B cell (primary cell): ENCODE measurements at regions not wholly inside any gene's neighbourhood (a gene's known extent, or its start where the extent isn't known, plus 50 kb on each side); places are given as distances from the start of the nearest gene placed in this dataset. TPM values are rescaled to one million over a fixed set of nuclear protein-coding genes. Genes with fewer than 3 reads are reported as not detected.

ENCODE experiments used
- ATAC-seq: fragments of 200-7000 bp; cut with Tn5 transposase; one replicate; pipeline ENCODE4 v1.10.0; 2021; ENCODE audit warnings: low read depth, mild to moderate bottlenecking, moderate number of reproducible peaks, moderate library complexity
- CTCF ChIA-PET: fragments of 350-600 bp; sonication (Branson Sonifier 250); formaldehyde crosslinking; loops from one replicate; lab custom pipeline; 2021; ENCODE audit warnings: antibody characterized with exemption, inconsistent platforms; lab: Charles Lee
- POLR2A ChIA-PET: fragments of 350-600 bp; sonication (Branson Sonifier 250); formaldehyde crosslinking; loops from one replicate; lab custom pipeline; 2021; ENCODE audit warnings: antibody characterized with exemption; lab: Charles Lee
- DNase-seq: peaks from one replicate; pipeline ENCODE4 v3.0.0; 2013
- H2AFZ ChIP-seq: 2 replicates; pipeline ENCODE4 v1.6.1; 2012; ENCODE audit warnings: mild to moderate bottlenecking, low read depth, low read length; ENCODE audit not compliant: insufficient read depth, poor library complexity, severe bottlenecking
- H3K27ac ChIP-seq, 2 donors: 1 replicate in 1 of 2; 2 replicates in 1 of 2; pipeline ENCODE4 v1.5.1; 2012 to 2013; ENCODE audit warnings: low read length in 2 of 2, mild to moderate bottlenecking in 2 of 2, moderate library complexity in 1 of 2
- H3K27me3 ChIP-seq, 4 experiments: fragments of 200-600 bp in 1 of 4; sonication (generic) in 1 of 4; replicated peaks in 1 of 4; 1 replicate in 2 of 4; 2 replicates in 2 of 4; pipeline versions ENCODE4 v1.6.1 to v1.7.0; 2013 to 2016; ENCODE audit warnings: low read length in 3 of 4, mild to moderate bottlenecking in 2 of 4, mixed read lengths in 1 of 4, moderate library complexity in 1 of 4; ENCODE audit not compliant: insufficient read depth in 4 of 4, control insufficient read depth in 3 of 4; ENCODE audit errors: control extremely low read depth in 1 of 4
- H3K36me3 ChIP-seq, 2 experiments: replicated peaks in 1 of 2; 1 replicate in 1 of 2; 2 replicates in 1 of 2; pipeline versions ENCODE4 v1.6.1 to v1.7.1; 2013; ENCODE audit warnings: low read length in 1 of 2; ENCODE audit not compliant: insufficient read depth in 2 of 2, control insufficient read depth in 1 of 2; ENCODE audit errors: control extremely low read depth in 1 of 2, extremely low read depth in 1 of 2
- H3K4me1 ChIP-seq, 2 donors: fragments of 200-600 bp in 1 of 2; sonication (generic) in 1 of 2; 1 replicate in 1 of 2; 2 replicates in 1 of 2; pipeline versions ENCODE4 v1.5.1 to v1.6.1; 2013 to 2017; ENCODE audit warnings: low read length in 2 of 2; ENCODE audit not compliant: control insufficient read depth in 2 of 2, insufficient read depth in 2 of 2
- H3K4me2 ChIP-seq: replicated peaks from 2 replicates; pipeline ENCODE3; 2012; ENCODE audit warnings: mild to moderate bottlenecking, low read depth, low read length; ENCODE audit not compliant: poor library complexity, severe bottlenecking
- H3K4me3 ChIP-seq, 5 experiments: fragments of 200-600 bp in 1 of 5; sonication (generic) in 1 of 5; 1 replicate in 3 of 5; 2 replicates in 2 of 5; pipeline versions ENCODE4 v1.5.1 to v1.7.0; 2011 to 2016; ENCODE audit warnings: low read length in 4 of 5, mild to moderate bottlenecking in 4 of 5, low read depth in 2 of 5, control low read depth in 1 of 5, moderate library complexity in 1 of 5; ENCODE audit not compliant: insufficient read depth in 1 of 5; ENCODE audit errors: control extremely low read depth in 1 of 5, extremely low read depth in 1 of 5
- H3K79me2 ChIP-seq: fragments of 200-600 bp; sonication (generic); one replicate; pipeline ENCODE4 v1.6.0; 2016; ENCODE audit warnings: low read length; ENCODE audit not compliant: control insufficient read depth, insufficient read depth
- H3K9ac ChIP-seq: fragments of 200-600 bp; sonication (generic); 2 replicates; pipeline ENCODE4 v1.6.1; 2017; ENCODE audit warnings: mild to moderate bottlenecking, low read length, moderate library complexity
- H3K9me3 ChIP-seq, 3 donors: one replicate each; pipeline versions ENCODE4 v1.6.1 to v1.7.1; 2013; ENCODE audit warnings: low read length in 2 of 3; ENCODE audit not compliant: control insufficient read depth in 2 of 3, insufficient read depth in 1 of 3; ENCODE audit errors: control extremely low read depth in 1 of 3
- H4K20me1 ChIP-seq: 2 replicates; pipeline ENCODE4 v1.6.0; 2012; ENCODE audit warnings: mild to moderate bottlenecking, low read length; ENCODE audit not compliant: insufficient read depth, control insufficient read depth, poor library complexity, severe bottlenecking
- H3K27ac Mint-ChIP-seq: one replicate; pipeline ENCODE4 v1.8.0; 2021; ENCODE audit warnings: mixed read lengths
- H3K27me3 Mint-ChIP-seq: one replicate; pipeline ENCODE4 v1.8.0; 2021; ENCODE audit warnings: mixed read lengths
- H3K4me1 Mint-ChIP-seq: one replicate; pipeline ENCODE4 v1.8.0; 2021; ENCODE audit warnings: mixed read lengths
- H3K4me3 Mint-ChIP-seq: one replicate; pipeline ENCODE4 v1.8.0; 2021; ENCODE audit warnings: mixed read lengths
- H3K9me3 Mint-ChIP-seq: one replicate; pipeline ENCODE4 v1.8.0; 2022; ENCODE audit warnings: mixed read lengths; ENCODE audit not compliant: insufficient read depth
- EZH2 ChIP-seq: IDR thresholded peaks from 2 replicates; pipeline ENCODE4 v1.6.1; 2012; ENCODE audit warnings: borderline replicate concordance, low read depth, mild to moderate bottlenecking, moderate library complexity, low read length; ENCODE audit not compliant: insufficient read depth, poor library complexity, severe bottlenecking
- WGBS: methylation state at CpG from one replicate; pipeline ENCODE4 v1.1.5; 2013; ENCODE audit warnings: missing lambda C conversion rate; ENCODE audit not compliant: insufficient coverage; 5-methylcytosine and 5-hydroxymethylcytosine counted together
- intact Hi-C: fragments of 100-400 bp; cut with micrococcal nuclease; formaldehyde crosslinking; loops from one replicate; pipeline ENCODE4 v1.10.0; 2022
- small RNA-seq: library from RNA; depleted of rRNA; stranded (forward); fragments of <200 nt; gene quantifications from one replicate; pipeline ENCODE3, GENCODE V24; 2012; ENCODE audit warnings: low replicate concordance, low read depth; ENCODE audit not compliant: insufficient read length
- TF ChIP-seq, protein P1 (sequence below): fragments of 200-600 bp; IDR thresholded peaks from one replicate; pipeline ENCODE4 v1.8.0; 2022; ENCODE audit warnings: antibody characterized with exemption, mild to moderate bottlenecking

DNA sequence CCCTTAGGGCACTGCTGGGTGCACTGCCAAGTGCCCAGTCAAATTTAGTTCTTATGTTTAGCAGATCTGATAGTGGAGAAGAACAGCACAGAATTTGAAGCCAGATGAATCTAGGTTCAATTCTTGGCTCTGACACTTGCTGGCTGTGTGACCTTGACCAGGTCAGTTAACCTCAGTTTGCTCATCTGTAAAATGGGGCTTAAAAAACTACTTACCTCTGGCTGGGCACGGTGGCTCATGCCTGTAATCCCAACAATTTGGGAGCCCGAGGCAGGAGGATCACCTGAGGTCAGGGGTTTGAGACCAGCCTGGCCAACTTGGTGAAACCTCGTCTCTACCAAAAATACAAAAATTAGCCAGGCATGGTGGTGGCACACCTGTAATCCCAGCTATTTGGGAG is 49.9 kb upstream of the MLN start:
- Mint-ChIP-seq H3K4me1 (peaks cover 18% of the 10 kb centered on the region), H3K27me3 (peaks cover 40% of the 10 kb centered on the region), H3K9me3 (no peaks in the 10 kb centered on the region), H3K4me3 (no peak overlapping the region), H3K27ac (no peak overlapping the region)
- TF ChIP-seq, protein P1, sequence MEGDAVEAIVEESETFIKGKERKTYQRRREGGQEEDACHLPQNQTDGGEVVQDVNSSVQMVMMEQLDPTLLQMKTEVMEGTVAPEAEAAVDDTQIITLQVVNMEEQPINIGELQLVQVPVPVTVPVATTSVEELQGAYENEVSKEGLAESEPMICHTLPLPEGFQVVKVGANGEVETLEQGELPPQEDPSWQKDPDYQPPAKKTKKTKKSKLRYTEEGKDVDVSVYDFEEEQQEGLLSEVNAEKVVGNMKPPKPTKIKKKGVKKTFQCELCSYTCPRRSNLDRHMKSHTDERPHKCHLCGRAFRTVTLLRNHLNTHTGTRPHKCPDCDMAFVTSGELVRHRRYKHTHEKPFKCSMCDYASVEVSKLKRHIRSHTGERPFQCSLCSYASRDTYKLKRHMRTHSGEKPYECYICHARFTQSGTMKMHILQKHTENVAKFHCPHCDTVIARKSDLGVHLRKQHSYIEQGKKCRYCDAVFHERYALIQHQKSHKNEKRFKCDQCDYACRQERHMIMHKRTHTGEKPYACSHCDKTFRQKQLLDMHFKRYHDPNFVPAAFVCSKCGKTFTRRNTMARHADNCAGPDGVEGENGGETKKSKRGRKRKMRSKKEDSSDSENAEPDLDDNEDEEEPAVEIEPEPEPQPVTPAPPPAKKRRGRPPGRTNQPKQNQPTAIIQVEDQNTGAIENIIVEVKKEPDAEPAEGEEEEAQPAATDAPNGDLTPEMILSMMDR = no peak
- TF ChIP-seq EZH2 = no peak
- Histone ChIP-seq H3K36me3 (no peaks in the 10 kb centered on the region), H3K4me1 (peaks cover 24 to 26% of the 10 kb centered on the region in 2 donors), H3K27me3 (peaks cover 0 to 77% (median 16%) of the 10 kb centered on the region in 4 experiments), H3K4me3 (no peak overlapping the region), H4K20me1 (no peaks in the 10 kb centered on the region), H2AFZ (no peak overlapping the region), H3K9me3 (no peaks in the 10 kb centered on the region), H3K79me2 (no peaks in the 10 kb centered on the region), H3K9ac (no peak overlapping the region), H3K4me2 (no peak overlapping the region), H3K27ac (no peak overlapping the region)
- no peak for ATAC-seq
- POLR2A ChIA-PET = no interaction called here
- WGBS = 97% methylated on average over 3 of the region's 3 CpGs
- intact Hi-C loops = no loop called here
- DNase-seq = no peak
- CTCF ChIA-PET = no interaction called here

Small RNA genes lying in the stretch of these regions (small RNA-seq; reads per million reads assigned to genes)
- gene AL138889.2 = not detected
- not detected for gene MIR7159
